PFSK-1 (cell line): ENCODE measurements at regions not wholly inside any gene's neighbourhood (a gene's known extent, or its start where the extent isn't known, plus 50 kb on each side); places are given as distances from the start of the nearest gene placed in this dataset.

ENCODE experiments used
- FOXP2 ChIP-seq: optimal IDR thresholded peaks from 2 replicates; pipeline ENCODE3; 2011; ENCODE audit warnings: borderline replicate concordance, control low read depth, inconsistent platforms; ENCODE audit not compliant: insufficient read depth; ENCODE audit errors: extremely low read length, extremely low read depth
- POLR2AphosphoS5 ChIP-seq: IDR thresholded peaks from 2 replicates; pipeline ENCODE4 v1.6.1; 2012; ENCODE audit warnings: low read depth, mild to moderate bottlenecking, control low read depth, low read length, moderate library complexity
- REST ChIP-seq, 2 experiments: IDR thresholded peaks; 2 replicates each; pipeline versions ENCODE4 v1.6.1 to v1.8.0; 2011 to 2012; ENCODE audit warnings: low read depth in 2 of 2, low read length in 2 of 2, control low read depth in 1 of 2, inconsistent platforms in 1 of 2, mild to moderate bottlenecking in 1 of 2, moderate library complexity in 1 of 2; ENCODE audit not compliant: insufficient read depth in 1 of 2
- SIN3A ChIP-seq: IDR thresholded peaks from 2 replicates; pipeline ENCODE4 v1.6.1; 2012; ENCODE audit warnings: mild to moderate bottlenecking, low read length, moderate library complexity, borderline replicate concordance; ENCODE audit not compliant: insufficient read depth
- TAF1 ChIP-seq: IDR thresholded peaks from 2 replicates; pipeline ENCODE4 v1.6.1; 2012; ENCODE audit warnings: low read length, control low read depth, borderline replicate concordance; ENCODE audit not compliant: insufficient read depth

GRCh38 chr2:66753257-66753656, 318.3 kb downstream of the MEIS1 start:
- TF ChIP-seq POLR2AphosphoS5, result no peak
- TF ChIP-seq REST (IDR thresholded peaks at IDR 0.05; ENCODE audit: insufficient read depth in 1 of 2, low read depth in 2 of 2, low read length in 2 of 2), result no peak
- no peak for TF ChIP-seq TAF1
- no peak for TF ChIP-seq SIN3A
- TF ChIP-seq FOXP2, result no peak
